ENCODE measurements at regions not wholly inside any gene's neighbourhood (a gene's known extent, or its start where the extent isn't known, plus 50 kb on each side); places are given as distances from the start of the nearest gene placed in this dataset.

DNA sequence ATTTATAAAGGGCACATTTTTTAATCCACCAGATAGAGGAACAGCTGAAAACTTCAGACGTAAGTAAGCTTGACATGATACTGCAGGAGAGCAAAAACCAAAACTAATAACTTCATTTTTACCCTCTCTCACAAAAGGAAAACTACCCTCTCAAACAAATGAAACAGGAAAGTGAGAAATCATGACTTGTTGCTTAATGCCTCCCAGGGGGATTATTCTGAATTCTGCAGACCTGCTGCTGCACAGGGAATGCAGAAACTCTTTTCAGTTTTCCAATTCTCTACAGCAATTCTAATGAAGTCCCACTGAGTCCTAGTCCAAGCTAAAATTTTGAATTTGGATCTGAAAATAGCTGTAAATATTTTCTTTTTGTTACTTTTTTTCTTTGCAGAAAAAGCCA is 637.1 kb upstream of the CCDC54 start:
- no peak for DNase-seq
- Histone ChIP-seq H3K4me3 (ENCODE audit: insufficient read depth, low read depth, low read length) (no peak overlapping the region), H3K27me3 (ENCODE audit: control insufficient read depth, insufficient read depth, low read length) (no peaks in the 10 kb centered on the region), H3K36me3 (replicated peaks; ENCODE audit: control insufficient read depth, insufficient read depth, low read length) (no peaks in the 10 kb centered on the region)

DNA sequence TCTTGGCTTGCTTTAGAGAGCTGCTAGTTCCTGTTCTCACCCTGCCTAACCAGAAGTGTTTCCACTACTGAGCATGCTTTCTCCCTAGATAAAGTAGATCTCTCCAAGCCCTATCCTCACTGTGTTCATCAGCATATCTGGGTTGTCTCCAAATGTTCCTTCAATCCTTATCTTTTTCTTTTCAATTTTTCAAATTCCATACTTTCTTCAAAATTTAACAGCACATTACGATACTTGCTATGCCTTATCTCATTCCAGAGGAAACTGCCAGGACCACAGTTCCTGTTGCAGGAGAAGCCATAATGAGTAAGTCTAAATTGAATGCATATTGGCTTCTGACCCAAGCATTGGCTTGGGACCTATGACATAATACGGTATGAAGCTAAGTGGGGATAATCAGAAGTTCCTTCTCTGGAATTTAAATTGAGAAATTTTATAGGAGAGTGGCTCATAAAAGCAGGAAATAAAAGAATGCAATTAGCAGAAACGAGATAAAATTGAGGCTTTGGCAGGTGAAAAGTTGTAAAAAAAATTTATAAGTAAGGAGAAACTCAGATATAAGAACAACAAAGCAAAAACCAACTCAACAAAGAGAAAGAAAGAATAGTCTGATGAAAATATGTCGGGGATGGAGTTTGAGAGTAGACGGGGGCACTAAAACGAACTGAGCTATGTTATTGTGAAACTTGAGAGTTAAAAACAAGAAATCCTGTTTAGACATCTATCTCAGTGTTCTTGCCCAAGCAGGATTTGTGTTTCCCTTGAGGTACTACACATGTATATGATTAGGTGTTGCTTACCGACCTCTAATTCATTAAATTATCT is 631.7 kb upstream of the CCDC54 start:
- DNase-seq: no peak
- H3K4me3 ChIP-seq (ENCODE audit: insufficient read depth, low read depth, low read length): no peak overlapping the region
- no peaks in the 10 kb centered on the region for H3K27me3 ChIP-seq (ENCODE audit: control insufficient read depth, insufficient read depth, low read length)
- H3K36me3 ChIP-seq (replicated peaks; ENCODE audit: control insufficient read depth, insufficient read depth, low read length): no peaks in the 10 kb centered on the region

DNA sequence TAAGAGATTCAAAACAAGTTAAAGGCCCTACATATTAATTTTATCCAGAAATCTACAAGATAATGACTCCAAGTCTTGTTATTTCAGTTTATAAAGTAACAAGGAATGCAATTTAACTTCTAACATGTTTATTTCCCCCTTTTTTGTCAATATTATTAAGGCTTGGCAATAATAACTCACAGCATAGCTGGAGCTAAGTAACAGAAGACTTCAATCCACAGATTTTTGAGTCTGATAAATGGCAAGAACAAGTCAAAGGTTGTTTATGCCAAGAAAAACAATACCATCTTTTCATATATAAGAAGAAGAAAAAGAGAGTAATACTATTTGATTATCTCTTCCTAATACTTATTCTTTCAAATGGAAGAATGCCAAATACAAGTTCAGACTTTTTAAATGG is 631.0 kb upstream of the CCDC54 start:
- DNase-seq: no peak
- Histone ChIP-seq H3K36me3 (replicated peaks; ENCODE audit: control insufficient read depth, insufficient read depth, low read length) (no peaks in the 10 kb centered on the region), H3K27me3 (ENCODE audit: control insufficient read depth, insufficient read depth, low read length) (no peaks in the 10 kb centered on the region), H3K4me3 (ENCODE audit: insufficient read depth, low read depth, low read length) (no peak overlapping the region)

DNA sequence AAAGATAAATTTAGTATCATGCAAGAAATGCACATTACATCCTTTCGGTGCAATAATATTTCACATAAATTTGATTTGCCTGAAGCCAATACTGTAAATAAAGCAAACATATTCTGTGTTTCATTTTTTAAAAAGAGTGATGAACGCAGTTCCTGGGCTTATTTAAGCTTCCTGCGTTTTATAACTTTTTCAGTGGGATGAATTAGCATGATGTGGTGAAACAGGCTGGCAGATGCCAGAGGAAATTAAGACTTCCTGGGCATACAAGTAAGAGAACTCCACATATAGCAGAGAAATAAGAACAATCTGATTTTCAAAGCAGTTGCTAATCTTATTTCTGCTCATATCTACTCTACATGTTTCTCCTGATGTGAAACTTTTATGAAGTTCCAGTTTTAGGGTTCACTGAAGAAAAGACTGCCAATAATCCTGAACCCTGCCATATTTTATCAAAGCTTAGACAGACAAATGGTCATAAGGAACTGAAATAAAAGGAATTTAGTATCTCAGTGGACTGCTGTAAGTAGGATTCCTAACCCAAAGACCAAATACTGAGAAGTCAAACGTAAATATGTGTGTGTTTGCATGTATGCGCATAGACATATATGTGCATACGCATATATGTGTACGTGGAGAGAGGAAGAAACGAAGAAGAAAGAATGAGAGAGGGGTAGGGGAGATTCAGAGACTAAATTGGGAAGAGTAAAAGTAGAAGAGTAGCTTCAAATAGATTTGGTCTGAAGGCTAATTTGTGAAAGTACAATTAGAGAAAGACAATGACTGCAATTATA is 628.6 kb upstream of the CCDC54 start:
- no peaks in the 10 kb centered on the region for H3K27me3 ChIP-seq (ENCODE audit: control insufficient read depth, insufficient read depth, low read length)
- DNase-seq: no peak
- H3K4me3 ChIP-seq (ENCODE audit: insufficient read depth, low read depth, low read length): no peak overlapping the region
- no peaks in the 10 kb centered on the region for H3K36me3 ChIP-seq (replicated peaks; ENCODE audit: control insufficient read depth, insufficient read depth, low read length)

DNA sequence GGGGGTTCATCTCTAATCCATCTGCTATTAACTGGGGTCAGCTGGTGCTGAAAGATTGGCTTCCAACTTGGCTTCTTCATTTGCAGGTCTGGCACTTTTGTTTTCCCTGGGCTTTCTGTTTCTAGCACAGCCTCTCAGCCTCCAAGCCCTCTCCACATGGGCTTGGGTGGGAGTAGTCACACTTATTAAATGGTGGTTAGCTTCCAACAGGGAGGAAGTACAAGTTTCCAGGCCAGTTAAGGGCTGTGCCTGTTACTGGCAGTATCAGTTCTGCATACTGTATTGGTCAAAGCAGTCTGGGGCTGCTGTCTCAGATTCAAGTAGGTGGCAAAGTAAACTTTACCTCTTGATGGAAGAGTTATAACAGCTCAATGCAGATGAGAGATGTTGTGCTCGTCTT is 627.1 kb upstream of the CCDC54 start:
- H3K36me3 ChIP-seq (replicated peaks; ENCODE audit: control insufficient read depth, insufficient read depth, low read length): no peaks in the 10 kb centered on the region
- no peaks in the 10 kb centered on the region for H3K27me3 ChIP-seq (ENCODE audit: control insufficient read depth, insufficient read depth, low read length)
- no peak overlapping the region for H3K4me3 ChIP-seq (ENCODE audit: insufficient read depth, low read depth, low read length)
- no peak for DNase-seq

DNA sequence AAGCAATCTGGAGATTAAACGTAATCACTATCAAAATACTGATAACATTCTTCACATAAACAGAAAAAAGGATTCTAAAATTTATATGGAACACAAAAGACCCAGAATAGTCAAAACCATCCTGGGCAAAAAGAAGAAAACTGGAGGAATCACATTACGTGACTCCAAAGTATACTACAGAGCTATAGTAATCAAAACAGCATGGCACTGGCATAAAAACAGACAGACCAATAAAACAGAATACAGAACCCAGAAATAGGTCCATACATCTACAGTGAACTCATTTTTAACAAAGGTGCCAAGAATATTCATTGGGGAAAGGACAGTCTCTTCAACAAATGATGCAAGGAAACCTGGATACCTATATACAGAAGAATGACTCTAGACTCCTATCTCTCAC is 621.9 kb upstream of the CCDC54 start:
- no peak overlapping the region for H3K4me3 ChIP-seq (ENCODE audit: insufficient read depth, low read depth, low read length)
- DNase-seq: no peak
- H3K27me3 ChIP-seq (ENCODE audit: control insufficient read depth, insufficient read depth, low read length): no peaks in the 10 kb centered on the region
- no peaks in the 10 kb centered on the region for H3K36me3 ChIP-seq (replicated peaks; ENCODE audit: control insufficient read depth, insufficient read depth, low read length)

DNA sequence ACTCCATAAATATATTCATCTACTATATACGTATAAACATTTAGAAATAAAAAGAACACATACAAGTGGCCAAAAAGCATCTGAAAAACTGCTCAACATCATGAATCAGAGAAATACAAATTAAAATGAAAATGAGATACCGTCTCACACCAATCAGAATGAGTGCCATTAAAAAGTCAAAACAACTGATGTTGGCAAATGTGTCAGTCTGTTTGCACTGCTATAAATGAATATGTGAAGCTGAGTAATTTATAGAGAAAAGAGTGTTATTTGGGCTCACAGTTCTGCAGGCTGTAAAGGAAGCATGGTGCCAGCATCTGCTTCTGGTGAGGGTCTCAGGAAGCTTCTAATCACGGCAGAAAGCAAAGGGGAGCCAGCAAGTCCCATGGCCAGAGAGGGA is 620.3 kb upstream of the CCDC54 start:
- DNase-seq: no peak
- H3K36me3 ChIP-seq (replicated peaks; ENCODE audit: control insufficient read depth, insufficient read depth, low read length): no peaks in the 10 kb centered on the region
- no peak overlapping the region for H3K4me3 ChIP-seq (ENCODE audit: insufficient read depth, low read depth, low read length)
- no peaks in the 10 kb centered on the region for H3K27me3 ChIP-seq (ENCODE audit: control insufficient read depth, insufficient read depth, low read length)

DNA sequence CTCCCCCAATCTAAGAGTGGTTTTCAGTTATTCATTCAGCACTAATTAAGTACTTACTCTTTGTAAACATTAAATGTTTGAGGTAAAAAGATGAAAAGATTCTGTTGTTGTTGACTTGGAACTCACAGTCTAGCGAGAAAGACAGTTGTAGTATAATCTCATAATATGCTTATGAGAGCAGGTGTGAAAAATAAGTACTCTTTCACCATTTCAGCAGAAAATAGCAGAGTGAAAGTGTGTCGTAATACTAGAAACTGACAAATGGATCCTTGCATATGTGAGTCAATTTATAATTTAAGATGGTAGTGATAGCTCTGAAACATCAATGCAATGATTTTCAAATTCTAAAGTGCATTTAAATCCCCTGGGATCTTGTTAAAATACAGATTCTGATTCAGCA is 618.8 kb upstream of the CCDC54 start:
- Histone ChIP-seq H3K27me3 (ENCODE audit: control insufficient read depth, insufficient read depth, low read length) (no peaks in the 10 kb centered on the region), H3K4me3 (ENCODE audit: insufficient read depth, low read depth, low read length) (no peak overlapping the region), H3K36me3 (replicated peaks; ENCODE audit: control insufficient read depth, insufficient read depth, low read length) (no peaks in the 10 kb centered on the region)
- no peak for DNase-seq

DNA sequence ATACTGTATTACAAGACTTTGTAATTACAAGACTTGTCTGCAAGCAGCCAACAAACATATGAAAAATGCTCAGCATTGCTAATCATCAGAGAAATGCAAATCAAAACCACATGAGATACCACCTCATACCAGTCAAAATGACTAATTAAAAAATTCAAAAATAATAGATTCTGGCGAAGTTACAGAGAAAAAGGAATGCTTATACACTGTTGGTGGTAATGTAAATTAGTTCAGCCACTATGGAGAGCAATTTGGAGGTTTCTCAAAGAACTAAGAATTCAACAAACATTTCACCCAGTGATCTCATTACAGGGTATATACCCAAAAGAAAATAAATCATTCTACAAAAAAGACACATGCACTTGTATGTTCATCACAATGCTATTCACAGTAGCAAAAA is 617.5 kb upstream of the CCDC54 start:
- Histone ChIP-seq H3K4me3 (ENCODE audit: insufficient read depth, low read depth, low read length) (no peak overlapping the region), H3K27me3 (ENCODE audit: control insufficient read depth, insufficient read depth, low read length) (no peaks in the 10 kb centered on the region), H3K36me3 (replicated peaks; ENCODE audit: control insufficient read depth, insufficient read depth, low read length) (no peaks in the 10 kb centered on the region)
- DNase-seq: no peak

DNA sequence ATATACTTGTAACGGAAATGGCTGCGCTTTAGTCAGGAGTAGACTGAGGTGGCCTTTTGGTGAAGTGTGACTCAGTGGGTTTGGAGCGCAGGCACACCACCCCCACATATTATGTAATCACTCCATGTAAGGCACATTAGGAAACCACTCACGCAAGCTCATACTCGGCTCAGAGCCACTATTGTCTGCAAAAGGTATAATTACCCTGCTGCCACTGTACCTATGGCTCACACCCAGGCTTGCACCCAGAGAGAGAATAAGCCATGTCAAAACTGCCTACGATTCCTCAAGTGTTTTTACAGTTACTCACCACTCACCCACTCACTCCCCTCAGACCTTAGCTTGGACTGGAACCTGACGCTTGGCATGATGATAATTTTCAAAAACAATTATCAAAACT is 611.9 kb upstream of the CCDC54 start:
- no peak for DNase-seq
- Histone ChIP-seq H3K27me3 (ENCODE audit: control insufficient read depth, insufficient read depth, low read length) (no peaks in the 10 kb centered on the region), H3K4me3 (ENCODE audit: insufficient read depth, low read depth, low read length) (no peak overlapping the region), H3K36me3 (replicated peaks; ENCODE audit: control insufficient read depth, insufficient read depth, low read length) (no peaks in the 10 kb centered on the region; the same call in 1 of the 2 replicates)

DNA sequence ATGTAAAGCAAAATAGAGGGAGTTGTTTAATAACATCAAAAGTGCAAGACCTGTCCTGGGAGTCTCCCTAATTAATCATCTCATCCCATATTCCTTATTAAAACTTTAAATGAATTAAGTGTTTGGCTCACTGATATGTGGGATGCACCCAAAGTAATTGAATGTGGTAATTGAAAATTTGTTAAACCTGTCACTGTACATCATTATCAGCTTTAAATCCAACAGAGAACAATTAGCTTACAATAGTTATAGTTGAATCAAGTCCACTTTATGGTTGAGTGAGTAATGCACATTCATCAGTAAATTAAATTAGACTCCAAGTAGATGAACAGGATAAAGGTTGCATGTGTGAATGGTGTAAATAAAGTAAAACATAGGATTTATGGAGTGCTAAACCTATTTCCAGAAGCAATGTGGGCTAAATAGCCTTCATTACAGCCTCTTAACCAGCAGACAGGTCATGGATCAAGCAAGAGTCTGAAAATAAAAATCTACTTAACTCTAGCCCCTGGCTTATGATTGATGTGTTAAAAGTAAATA is 608.2 kb upstream of the CCDC54 start:
- Histone ChIP-seq H3K4me3 (ENCODE audit: insufficient read depth, low read depth, low read length) (no peak overlapping the region), H3K36me3 (replicated peaks; ENCODE audit: control insufficient read depth, insufficient read depth, low read length) (no peaks in the 10 kb centered on the region; the same call in 1 of the 2 replicates), H3K27me3 (ENCODE audit: control insufficient read depth, insufficient read depth, low read length) (no peaks in the 10 kb centered on the region)
- DNase-seq: no peak

DNA sequence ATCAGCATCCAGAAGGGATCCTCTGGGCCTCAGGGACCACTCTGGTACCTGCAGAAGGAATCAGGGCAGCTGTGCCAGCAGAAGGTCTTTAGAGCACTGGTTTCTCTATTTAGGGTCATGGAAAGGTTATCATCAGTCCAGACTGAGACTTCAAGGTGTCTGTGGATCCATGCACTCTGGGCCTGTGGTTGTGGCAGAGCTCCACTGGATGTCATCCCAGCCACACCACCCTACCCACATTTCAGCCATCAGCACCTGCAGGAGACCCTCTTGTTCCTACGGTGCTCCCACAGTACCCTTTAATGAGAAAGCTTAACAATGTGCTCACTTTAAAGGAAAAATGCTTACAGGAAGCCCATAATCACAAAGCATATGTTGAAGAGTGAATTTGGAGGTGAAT is 603.4 kb upstream of the CCDC54 start:
- Histone ChIP-seq H3K27me3 (ENCODE audit: control insufficient read depth, insufficient read depth, low read length) (no peaks in the 10 kb centered on the region), H3K4me3 (ENCODE audit: insufficient read depth, low read depth, low read length) (no peak overlapping the region), H3K36me3 (replicated peaks; ENCODE audit: control insufficient read depth, insufficient read depth, low read length) (no peaks in the 10 kb centered on the region)
- DNase-seq: no peak

DNA sequence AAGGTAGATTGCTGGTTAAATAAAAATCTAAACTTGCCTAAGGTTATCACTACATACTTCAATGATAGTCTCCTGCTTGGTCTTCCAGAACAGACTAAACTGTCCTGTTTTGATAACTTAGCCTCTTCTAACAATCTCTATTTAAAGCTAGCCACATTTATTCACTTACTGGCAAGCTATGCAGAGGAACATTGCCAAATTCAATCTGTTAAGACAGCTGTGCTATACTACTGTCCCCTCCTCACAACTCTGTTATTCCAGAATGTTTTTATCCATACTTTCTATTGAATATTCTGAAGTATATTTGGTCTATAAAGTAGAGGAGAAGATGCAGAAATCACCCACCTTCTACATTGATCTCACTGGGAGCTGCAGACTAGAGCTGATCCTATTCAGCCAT is 594.0 kb upstream of the CCDC54 start:
- DNase-seq: no peak
- no peak overlapping the region for H3K4me3 ChIP-seq (ENCODE audit: insufficient read depth, low read depth, low read length)
- H3K36me3 ChIP-seq (replicated peaks; ENCODE audit: control insufficient read depth, insufficient read depth, low read length): no peaks in the 10 kb centered on the region
- H3K27me3 ChIP-seq (ENCODE audit: control insufficient read depth, insufficient read depth, low read length): no peaks in the 10 kb centered on the region

DNA sequence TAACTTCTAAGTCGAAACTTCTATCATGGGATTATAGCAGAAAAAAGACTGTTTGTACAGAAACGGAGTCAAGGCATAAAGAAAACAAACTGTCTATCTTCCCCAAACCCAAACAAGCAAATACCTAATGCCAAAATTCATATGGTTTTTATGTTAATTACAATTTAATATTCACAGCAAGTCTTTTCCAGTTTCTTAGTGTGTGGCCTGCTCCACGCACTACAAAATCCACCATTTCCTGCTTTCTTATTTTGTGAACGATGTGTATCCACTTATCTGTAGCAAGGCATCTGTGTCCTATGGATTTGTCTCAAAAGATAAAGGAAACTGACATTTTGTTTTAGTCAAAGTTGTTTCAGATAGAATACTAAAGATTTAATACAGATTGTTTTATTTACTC is 588.0 kb upstream of the CCDC54 start:
- H3K27me3 ChIP-seq (ENCODE audit: control insufficient read depth, insufficient read depth, low read length): no peaks in the 10 kb centered on the region
- no peak overlapping the region for H3K4me3 ChIP-seq (ENCODE audit: insufficient read depth, low read depth, low read length)
- no peaks in the 10 kb centered on the region for H3K36me3 ChIP-seq (replicated peaks; ENCODE audit: control insufficient read depth, insufficient read depth, low read length)
- DNase-seq: no peak

DNA sequence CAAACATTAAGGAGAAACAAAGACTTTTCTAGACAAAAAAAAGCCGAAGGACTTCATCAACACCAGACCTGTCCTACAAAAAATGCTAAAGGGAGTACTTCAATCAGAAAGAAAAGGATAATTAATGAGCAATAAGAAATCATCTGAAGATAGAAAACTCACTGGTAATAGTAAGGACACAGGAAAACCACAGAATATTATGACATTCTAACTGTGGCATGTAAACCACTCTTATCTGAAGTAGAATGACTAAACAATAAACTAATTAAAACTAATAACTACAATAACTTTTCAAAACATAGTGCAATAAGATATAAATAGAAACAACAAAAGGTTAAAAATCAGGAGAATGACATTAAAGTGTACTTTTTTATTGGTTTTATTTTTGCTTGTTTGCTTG is 584.5 kb upstream of the CCDC54 start:
- DNase-seq: no peak
- Histone ChIP-seq H3K4me3 (ENCODE audit: insufficient read depth, low read depth, low read length) (no peak overlapping the region), H3K36me3 (replicated peaks; ENCODE audit: control insufficient read depth, insufficient read depth, low read length) (no peaks in the 10 kb centered on the region), H3K27me3 (ENCODE audit: control insufficient read depth, insufficient read depth, low read length) (no peaks in the 10 kb centered on the region)
